Colonic mucosa (tissue), 4 donors: ENCODE measurements at regions not wholly inside any gene's neighbourhood (a gene's known extent, or its start where the extent isn't known, plus 50 kb on each side); places are given as distances from the start of the nearest gene placed in this dataset.

Experiments used
- DNase-seq: peaks from one replicate; pipeline ENCODE4 v3.0.0-alpha.2; 2020
- H3K27ac ChIP-seq: fragments of 200-600 bp; one replicate; pipeline ENCODE4 v1.8.0; 2021
- H3K27me3 ChIP-seq: fragments of 200-600 bp; one replicate; pipeline ENCODE4 v1.8.0; 2021
- H3K36me3 ChIP-seq: fragments of 200-600 bp; one replicate; pipeline ENCODE4 v1.8.0; 2021
- H3K4me1 ChIP-seq: fragments of 200-600 bp; one replicate; pipeline ENCODE4 v1.8.0; 2021; ENCODE audit warnings: mild to moderate bottlenecking
- H3K4me3 ChIP-seq: fragments of 200-600 bp; one replicate; pipeline ENCODE4 v1.8.0; 2021
- H3K9ac ChIP-seq, 2 donors: one replicate each; pipeline ENCODE4 v1.7.0; 2013; ENCODE audit warnings: control low read depth in 2 of 2, low read depth in 2 of 2, low read length in 2 of 2
- H3K9me3 ChIP-seq: fragments of 200-600 bp; one replicate; pipeline ENCODE4 v1.8.0; 2021
- intact Hi-C: fragments of 100-400 bp; cut with DNase I; formaldehyde crosslinking; loops from one replicate; pipeline ENCODE4 v1.14.1; 2022
- TF ChIP-seq, protein P1 (sequence below): fragments of 200-600 bp; IDR thresholded peaks from one replicate; pipeline ENCODE4 v1.8.0; 2022; ENCODE audit warnings: antibody characterized with exemption, mild to moderate bottlenecking
- donor health status: healthy.
- donor health status: DM: no; HTN: no; CAD: no.
- donor health status: DM: no; HTN: no; CAD: no.

- Histone ChIP-seq H3K4me3 (no peak overlapping the region), H3K27me3 (no peaks in the 10 kb centered on the region)
- TF ChIP-seq, protein P1, sequence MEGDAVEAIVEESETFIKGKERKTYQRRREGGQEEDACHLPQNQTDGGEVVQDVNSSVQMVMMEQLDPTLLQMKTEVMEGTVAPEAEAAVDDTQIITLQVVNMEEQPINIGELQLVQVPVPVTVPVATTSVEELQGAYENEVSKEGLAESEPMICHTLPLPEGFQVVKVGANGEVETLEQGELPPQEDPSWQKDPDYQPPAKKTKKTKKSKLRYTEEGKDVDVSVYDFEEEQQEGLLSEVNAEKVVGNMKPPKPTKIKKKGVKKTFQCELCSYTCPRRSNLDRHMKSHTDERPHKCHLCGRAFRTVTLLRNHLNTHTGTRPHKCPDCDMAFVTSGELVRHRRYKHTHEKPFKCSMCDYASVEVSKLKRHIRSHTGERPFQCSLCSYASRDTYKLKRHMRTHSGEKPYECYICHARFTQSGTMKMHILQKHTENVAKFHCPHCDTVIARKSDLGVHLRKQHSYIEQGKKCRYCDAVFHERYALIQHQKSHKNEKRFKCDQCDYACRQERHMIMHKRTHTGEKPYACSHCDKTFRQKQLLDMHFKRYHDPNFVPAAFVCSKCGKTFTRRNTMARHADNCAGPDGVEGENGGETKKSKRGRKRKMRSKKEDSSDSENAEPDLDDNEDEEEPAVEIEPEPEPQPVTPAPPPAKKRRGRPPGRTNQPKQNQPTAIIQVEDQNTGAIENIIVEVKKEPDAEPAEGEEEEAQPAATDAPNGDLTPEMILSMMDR, result no peak
These were observed 1084.2 kb upstream of the COX7C start for GRCh38 chr5:85533341-85534047.

DNA sequence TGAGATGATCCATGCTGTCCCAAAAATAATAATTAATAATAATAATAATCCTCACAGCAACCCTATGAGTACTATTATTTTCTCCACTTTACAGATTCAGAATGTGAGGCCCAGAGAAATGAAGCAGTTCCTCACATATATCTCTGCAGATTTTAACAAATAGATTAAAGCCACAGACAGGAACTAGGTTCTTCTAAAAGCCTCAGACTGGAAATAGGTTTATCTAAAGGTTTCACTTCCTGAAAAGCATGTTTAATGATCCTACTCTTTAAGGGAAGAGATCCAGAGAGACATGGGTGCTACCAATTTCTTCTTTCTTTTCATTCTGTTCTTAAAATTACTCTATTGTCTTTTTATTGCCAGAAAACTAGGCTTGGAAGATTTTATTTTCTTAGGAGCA is 1079.4 kb upstream of the COX7C start:
- Histone ChIP-seq H3K9ac (no peak overlapping the region), H3K36me3 (no peaks in the 10 kb centered on the region), H3K27me3 (no peaks in the 10 kb centered on the region), H3K4me3 (no peak overlapping the region), H3K27ac (no peak overlapping the region), H3K9me3 (no peaks in the 10 kb centered on the region), H3K4me1 (no peaks in the 10 kb centered on the region)
- DNase-seq, result no peak
- TF ChIP-seq, protein P1, result no peak
- intact Hi-C loops, result no loop called here

More at GRCh38 chr5:85533341-85534047, 1084.2 kb upstream of the COX7C start:
- Histone ChIP-seq H3K36me3 (no peaks in the 10 kb centered on the region), H3K4me1 (no peaks in the 10 kb centered on the region), H3K9me3 (no peaks in the 10 kb centered on the region), H3K27ac (no peak overlapping the region), H3K9ac (no peak overlapping the region)
- intact Hi-C loops, result no loop called here
- DNase-seq, result no peak

- Histone ChIP-seq H3K27me3 (no peaks in the 10 kb centered on the region), H3K9ac (no peak overlapping the region), H3K36me3 (no peaks in the 10 kb centered on the region), H3K4me3 (no peak overlapping the region), H3K27ac (no peak overlapping the region), H3K9me3 (no peaks in the 10 kb centered on the region), H3K4me1 (no peaks in the 10 kb centered on the region)
- no peak for DNase-seq
- TF ChIP-seq, protein P1, result no peak
- intact Hi-C loops, result no loop called here
These were observed 1072.6 kb upstream of the COX7C start for GRCh38 chr5:85545129-85545528.

- Histone ChIP-seq H3K4me1 (no peaks in the 10 kb centered on the region), H3K27me3 (no peaks in the 10 kb centered on the region), H3K27ac (no peak overlapping the region), H3K9ac (no peak overlapping the region), H3K36me3 (no peaks in the 10 kb centered on the region), H3K4me3 (no peak overlapping the region), H3K9me3 (no peaks in the 10 kb centered on the region)
- TF ChIP-seq, protein P1, result no peak
- no peak for DNase-seq
- intact Hi-C loops, result no loop called here
These were observed 1068.5 kb upstream of the COX7C start for GRCh38 chr5:85549229-85549628.

- H3K36me3 ChIP-seq, result no peaks in the 10 kb centered on the region
- no peaks in the 10 kb centered on the region for H3K4me1 ChIP-seq
- intact Hi-C loops, result no loop called here
- no peak overlapping the region for H3K4me3 ChIP-seq
- no peaks in the 10 kb centered on the region for H3K27me3 ChIP-seq
- no peaks in the 10 kb centered on the region for H3K9me3 ChIP-seq
- TF ChIP-seq, protein P1, result no peak
- H3K27ac ChIP-seq, result no peak overlapping the region
- no peak overlapping the region for H3K9ac ChIP-seq
- no peak for DNase-seq
These were observed 1067.7 kb upstream of the COX7C start for GRCh38 chr5:85549836-85550599.
